ENCODE measurements at regions not wholly inside any gene's neighbourhood (a gene's known extent, or its start where the extent isn't known, plus 50 kb on each side); places are given as distances from the start of the nearest gene placed in this dataset.

DNA sequence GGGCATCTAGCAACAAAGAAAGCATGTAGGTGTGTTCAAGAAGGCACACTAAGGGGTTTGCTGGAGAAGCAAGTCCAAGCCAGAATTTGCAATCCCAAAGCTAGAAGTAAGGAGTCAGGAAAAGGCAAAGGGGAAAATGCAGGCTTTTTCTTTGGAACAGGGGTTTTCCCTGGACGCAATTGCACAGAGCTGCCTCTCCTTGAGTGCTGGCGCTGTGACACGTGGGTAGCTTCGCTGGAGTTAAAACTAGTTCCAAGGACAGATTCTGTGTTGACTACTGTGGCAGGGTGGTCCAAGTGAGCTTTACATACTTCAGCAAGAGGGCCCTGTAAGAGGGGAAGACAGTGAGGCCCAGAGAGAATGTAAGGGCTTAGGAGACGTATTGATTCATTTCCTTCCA is 277.1 kb downstream of the ADGRA3 start:
- TF ChIP-seq, protein P1, sequence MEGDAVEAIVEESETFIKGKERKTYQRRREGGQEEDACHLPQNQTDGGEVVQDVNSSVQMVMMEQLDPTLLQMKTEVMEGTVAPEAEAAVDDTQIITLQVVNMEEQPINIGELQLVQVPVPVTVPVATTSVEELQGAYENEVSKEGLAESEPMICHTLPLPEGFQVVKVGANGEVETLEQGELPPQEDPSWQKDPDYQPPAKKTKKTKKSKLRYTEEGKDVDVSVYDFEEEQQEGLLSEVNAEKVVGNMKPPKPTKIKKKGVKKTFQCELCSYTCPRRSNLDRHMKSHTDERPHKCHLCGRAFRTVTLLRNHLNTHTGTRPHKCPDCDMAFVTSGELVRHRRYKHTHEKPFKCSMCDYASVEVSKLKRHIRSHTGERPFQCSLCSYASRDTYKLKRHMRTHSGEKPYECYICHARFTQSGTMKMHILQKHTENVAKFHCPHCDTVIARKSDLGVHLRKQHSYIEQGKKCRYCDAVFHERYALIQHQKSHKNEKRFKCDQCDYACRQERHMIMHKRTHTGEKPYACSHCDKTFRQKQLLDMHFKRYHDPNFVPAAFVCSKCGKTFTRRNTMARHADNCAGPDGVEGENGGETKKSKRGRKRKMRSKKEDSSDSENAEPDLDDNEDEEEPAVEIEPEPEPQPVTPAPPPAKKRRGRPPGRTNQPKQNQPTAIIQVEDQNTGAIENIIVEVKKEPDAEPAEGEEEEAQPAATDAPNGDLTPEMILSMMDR (IDR thresholded peaks at IDR 0.05; ENCODE audit: insufficient read depth, low read length, poor library complexity, severe bottlenecking) = peak; percentile 15
- Histone ChIP-seq H3K4me3 (ENCODE audit: low read depth, low read length) (no peak overlapping the region), H3K36me3 (ENCODE audit: control insufficient read depth, insufficient read depth, low read length) (no peaks in the 10 kb centered on the region), H3K27me3 (ENCODE audit: control insufficient read depth, insufficient read depth, low read length) (no peaks in the 10 kb centered on the region)
- DNase-seq (ENCODE audit: low read depth) = no peak

DNA sequence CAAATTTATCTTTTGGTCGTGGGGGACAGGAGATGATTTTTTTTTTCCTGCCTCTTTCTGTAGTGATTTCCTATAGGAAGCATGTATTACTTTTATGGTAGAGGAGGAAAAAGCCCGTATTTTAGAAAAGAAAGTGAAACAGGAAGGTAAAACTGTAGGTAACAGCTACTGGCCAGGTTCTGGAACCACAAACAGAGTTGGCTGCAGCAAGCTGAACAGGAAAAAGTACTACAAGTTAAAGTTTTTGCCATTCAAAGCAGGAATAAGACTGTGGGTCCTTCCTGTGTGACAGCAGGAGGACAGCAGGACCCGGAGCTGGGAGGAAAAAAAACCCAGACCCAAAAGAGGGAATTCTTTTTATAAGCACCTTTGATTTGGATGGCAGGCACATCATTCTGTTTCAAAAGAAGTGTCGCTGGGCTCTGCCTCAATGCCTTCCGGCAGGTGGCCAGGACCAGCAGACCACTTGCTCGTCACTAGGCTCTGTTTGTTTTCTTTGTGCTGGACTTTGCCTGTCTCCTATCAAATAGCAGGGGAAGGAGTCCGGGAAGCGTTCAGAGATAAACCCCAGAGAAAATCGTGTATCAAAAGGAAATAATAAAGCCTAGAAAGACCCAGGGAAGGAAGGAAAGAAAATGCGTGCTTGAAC is 277.9 kb downstream of the ADGRA3 start:
- no peak overlapping the region for H3K4me3 ChIP-seq (ENCODE audit: low read depth, low read length)

DNA sequence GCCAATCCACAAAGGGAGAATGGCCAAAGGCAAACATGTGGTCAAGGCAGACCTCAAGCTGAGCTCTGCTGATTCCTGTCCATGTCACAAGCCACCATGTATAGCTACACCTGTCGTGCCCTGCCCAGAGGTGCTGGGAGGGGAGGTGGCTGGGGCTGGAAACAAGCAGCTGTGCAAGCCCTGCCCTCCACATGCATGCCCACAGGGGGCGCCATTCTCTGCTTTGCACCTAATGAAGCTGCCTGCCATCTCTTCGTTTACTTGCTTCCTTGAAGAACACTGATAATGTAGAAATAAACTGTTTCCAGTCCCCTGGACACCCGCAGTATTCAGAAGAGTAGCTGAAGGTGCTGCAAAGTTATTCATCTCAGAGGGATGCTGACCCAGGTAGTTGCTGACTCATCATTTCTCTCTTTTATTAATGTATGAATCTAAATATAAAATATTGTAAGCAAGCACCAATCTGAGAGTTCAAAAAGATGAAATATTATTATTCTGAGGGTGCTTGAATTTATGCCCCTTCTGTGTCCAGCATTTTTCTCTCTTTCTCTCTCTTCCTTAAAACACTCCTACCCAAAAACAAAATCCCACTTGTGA is 278.6 kb downstream of the ADGRA3 start:
- Histone ChIP-seq H3K36me3 (ENCODE audit: control insufficient read depth, insufficient read depth, low read length) (no peaks in the 10 kb centered on the region), H3K4me3 (ENCODE audit: low read depth, low read length) (no peak overlapping the region), H3K27me3 (ENCODE audit: control insufficient read depth, insufficient read depth, low read length) (no peaks in the 10 kb centered on the region)
- TF ChIP-seq, protein P1 (IDR thresholded peaks at IDR 0.05; ENCODE audit: insufficient read depth, low read length, poor library complexity, severe bottlenecking) = peak; percentile 45
- DNase-seq (ENCODE audit: low read depth) = no peak

More for the DNA sequence above, 277.9 kb downstream of the ADGRA3 start:
- Histone ChIP-seq H3K36me3 (ENCODE audit: control insufficient read depth, insufficient read depth, low read length) (no peaks in the 10 kb centered on the region), H3K27me3 (ENCODE audit: control insufficient read depth, insufficient read depth, low read length) (no peaks in the 10 kb centered on the region)
- TF ChIP-seq, protein P1 (IDR thresholded peaks at IDR 0.05; ENCODE audit: insufficient read depth, low read length, poor library complexity, severe bottlenecking) = no peak
- no peak for DNase-seq (ENCODE audit: low read depth)

DNA sequence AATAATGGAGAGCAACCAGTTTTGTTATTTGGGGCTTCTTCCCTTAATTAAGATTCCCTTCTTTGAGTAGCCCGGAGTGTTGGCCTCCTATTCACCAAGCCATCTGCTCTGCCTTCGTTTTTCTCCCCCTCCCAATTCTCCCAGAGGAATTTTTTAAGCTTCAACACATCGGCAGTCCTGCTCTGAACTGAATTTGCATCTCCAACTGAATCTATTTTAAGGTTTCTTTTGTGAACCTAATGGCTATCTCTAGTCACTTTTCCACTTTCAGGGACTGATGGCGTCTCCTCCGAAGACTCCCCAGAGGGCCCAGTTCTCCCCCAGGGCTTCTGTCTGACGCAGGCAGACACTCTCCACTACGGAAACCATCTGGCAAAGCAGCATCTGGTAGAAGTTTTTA is 280.2 kb downstream of the ADGRA3 start:
- H3K36me3 ChIP-seq (ENCODE audit: control insufficient read depth, insufficient read depth, low read length) = no peaks in the 10 kb centered on the region
- no peak for DNase-seq (ENCODE audit: low read depth)
- no peaks in the 10 kb centered on the region for H3K27me3 ChIP-seq (ENCODE audit: control insufficient read depth, insufficient read depth, low read length)
- TF ChIP-seq, protein P1 (IDR thresholded peaks at IDR 0.05; ENCODE audit: insufficient read depth, low read length, poor library complexity, severe bottlenecking) = no peak
- H3K4me3 ChIP-seq (ENCODE audit: low read depth, low read length) = no peak overlapping the region

DNA sequence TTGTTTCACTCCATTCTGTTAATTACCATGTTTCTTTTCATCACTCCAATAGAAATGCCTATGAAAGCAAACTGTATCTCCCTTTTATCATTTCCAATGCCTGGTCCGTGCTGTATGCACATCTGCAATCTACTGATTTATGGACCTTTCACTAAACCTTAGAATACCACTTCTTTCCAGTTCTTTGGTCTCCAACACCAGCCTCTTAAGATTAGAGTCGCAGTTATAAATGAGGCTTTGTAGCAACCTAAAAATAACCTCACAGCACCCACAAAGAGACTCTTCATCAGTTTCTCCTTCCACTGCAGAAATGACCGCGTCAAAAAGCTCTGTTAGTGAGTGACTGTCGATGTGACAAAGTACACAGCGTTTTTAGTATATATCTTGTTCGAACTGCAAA is 282.6 kb downstream of the ADGRA3 start:
- H3K4me3 ChIP-seq (ENCODE audit: low read depth, low read length) = no peak overlapping the region
- no peak for DNase-seq (ENCODE audit: low read depth)
- TF ChIP-seq, protein P1 (IDR thresholded peaks at IDR 0.05; ENCODE audit: insufficient read depth, low read length, poor library complexity, severe bottlenecking) = no peak

DNA sequence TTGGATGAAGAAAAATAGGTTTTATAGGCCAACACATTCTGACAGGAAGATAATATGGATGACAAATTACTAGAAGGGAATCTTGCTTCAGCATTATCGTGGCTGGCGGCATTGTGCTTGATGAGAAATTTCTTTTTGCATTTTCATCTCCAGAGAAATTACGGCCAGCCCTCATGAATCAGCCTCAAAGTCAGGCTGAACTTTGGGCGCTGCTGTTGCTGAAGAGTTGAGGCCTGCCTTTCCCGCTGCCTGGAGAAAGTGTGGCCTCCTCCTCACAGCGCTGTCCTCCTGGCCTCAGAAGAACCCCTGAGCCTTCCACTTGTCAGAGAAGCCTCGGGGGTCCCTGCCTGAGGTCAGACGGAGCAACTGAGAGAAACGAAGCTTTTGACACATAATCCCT is 272.4 kb upstream of the KCNIP4 start:
- H3K4me3 ChIP-seq (ENCODE audit: low read depth, low read length) = no peak overlapping the region
- H3K27me3 ChIP-seq (ENCODE audit: control insufficient read depth, insufficient read depth, low read length) = no peaks in the 10 kb centered on the region
- TF ChIP-seq, protein P1 (IDR thresholded peaks at IDR 0.05; ENCODE audit: insufficient read depth, low read length, poor library complexity, severe bottlenecking) = no peak
- no peaks in the 10 kb centered on the region for H3K36me3 ChIP-seq (ENCODE audit: control insufficient read depth, insufficient read depth, low read length)
- DNase-seq (ENCODE audit: low read depth) = no peak

More for the DNA sequence above, 282.6 kb downstream of the ADGRA3 start:
- Histone ChIP-seq H3K27me3 (ENCODE audit: control insufficient read depth, insufficient read depth, low read length) (no peaks in the 10 kb centered on the region), H3K36me3 (ENCODE audit: control insufficient read depth, insufficient read depth, low read length) (no peaks in the 10 kb centered on the region)
